GM19328 (cell line): ENCODE measurements at regions not wholly inside any gene's neighbourhood (a gene's known extent, or its start where the extent isn't known, plus 50 kb on each side); places are given as distances from the start of the nearest gene placed in this dataset.

Experiments used
- ATAC-seq: cut with Tn5 transposase; IDR thresholded peaks from one replicate; pipeline ENCODE4 v1.9.1; 2021; ENCODE audit warnings: mild to moderate bottlenecking, moderate library complexity; ENCODE audit not compliant: unreplicated experiment

- no peak for ATAC-seq
Measured at GRCh38 chr18:8942909-8943545, 159.5 kb upstream of the NDUFV2 start.

GRCh38 chr18:8943900-8944870 lies 158.3 kb upstream of the NDUFV2 start:
- ATAC-seq = no peak

GRCh38 chr18:8944871-8945245 lies 157.6 kb upstream of the NDUFV2 start:
- ATAC-seq = no peak

GRCh38 chr18:8945514-8945913 lies 157.0 kb upstream of the NDUFV2 start:
- ATAC-seq = no peak

GRCh38 chr18:8946066-8946838 lies 156.2 kb upstream of the NDUFV2 start:
- no peak for ATAC-seq

- ATAC-seq = no peak
Measured at GRCh38 chr18:8947566-8947965, 154.9 kb upstream of the NDUFV2 start.

GRCh38 chr18:8948011-8948410 lies 154.5 kb upstream of the NDUFV2 start:
- ATAC-seq = no peak

GRCh38 chr18:8948471-8949149 lies 153.9 kb upstream of the NDUFV2 start:
- ATAC-seq = no peak

- ATAC-seq = no peak
Measured at GRCh38 chr18:8949206-8949605, 153.3 kb upstream of the NDUFV2 start.

- ATAC-seq = peak; percentile 67
Measured at GRCh38 chr18:8951491-8951890, 151.0 kb upstream of the NDUFV2 start.

- no peak for ATAC-seq
Measured at GRCh38 chr18:8952174-8952573, 150.3 kb upstream of the NDUFV2 start.

- ATAC-seq = no peak
Measured at GRCh38 chr18:8952769-8953760, 149.4 kb upstream of the NDUFV2 start.

GRCh38 chr18:8957731-8958130 lies 144.8 kb upstream of the NDUFV2 start:
- no peak for ATAC-seq

- no peak for ATAC-seq
Measured at GRCh38 chr18:8958660-8959059, 143.8 kb upstream of the NDUFV2 start.

GRCh38 chr18:8959551-8960135 lies 142.9 kb upstream of the NDUFV2 start:
- ATAC-seq = no peak

- ATAC-seq = no peak
Measured at GRCh38 chr18:8960740-8961657, 141.5 kb upstream of the NDUFV2 start.

GRCh38 chr18:8962192-8962779 lies 140.2 kb upstream of the NDUFV2 start:
- no peak for ATAC-seq
